ENCODE measurements at regions not wholly inside any gene's neighbourhood (a gene's known extent, or its start where the extent isn't known, plus 50 kb on each side); places are given as distances from the start of the nearest gene placed in this dataset.

- TF ChIP-seq GABPA (IDR thresholded peaks at IDR 0.05; ENCODE audit: low read depth) = no peak
- TF ChIP-seq SPI1 (IDR thresholded peaks at IDR 0.05; ENCODE audit: borderline replicate concordance, low read depth) = no peak
- no peak for TF ChIP-seq POLR2AphosphoS5 (IDR thresholded peaks at IDR 0.05; ENCODE audit: low read depth)
- TF ChIP-seq CTCF (IDR thresholded peaks at IDR 0.05; ENCODE audit: insufficient read depth, low read length) = no peak
- no peak for TF ChIP-seq REST (IDR thresholded peaks at IDR 0.05; ENCODE audit: insufficient replicate concordance, low read depth)
- no peak overlapping the region for H3K4me3 ChIP-seq (replicated peaks; ENCODE audit: insufficient read depth, low read length)
These were observed 103.5 kb upstream of the ATL2 start for GRCh38 chr2:38480617-38481016.

GRCh38 chr2:38477006-38477405 is 99.9 kb upstream of the ATL2 start:
- no peak for DNase-seq (ENCODE audit: low read depth in 1 of 2, low spot score in 1 of 2)
- Histone ChIP-seq H3K4me3 (replicated peaks; ENCODE audit: insufficient read depth, low read length) (no peak overlapping the region), H3K27ac (replicated peaks) (no peak overlapping the region), H3K27me3 (ENCODE audit: insufficient read depth, poor library complexity, severe bottlenecking) (no peaks in the 10 kb centered on the region)
- TF ChIP-seq CTCF (IDR thresholded peaks at IDR 0.05; ENCODE audit: insufficient read depth, low read length) (no peak), SPI1 (IDR thresholded peaks at IDR 0.05; ENCODE audit: borderline replicate concordance, low read depth) (no peak), POLR2AphosphoS5 (IDR thresholded peaks at IDR 0.05; ENCODE audit: low read depth) (no peak), GABPA (IDR thresholded peaks at IDR 0.05; ENCODE audit: low read depth) (no peak), REST (IDR thresholded peaks at IDR 0.05; ENCODE audit: insufficient replicate concordance, low read depth) (no peak)

More at GRCh38 chr2:38480617-38481016, 103.5 kb upstream of the ATL2 start:
- H3K27me3 ChIP-seq (ENCODE audit: insufficient read depth, poor library complexity, severe bottlenecking) = no peaks in the 10 kb centered on the region
- no peak for DNase-seq (ENCODE audit: low read depth in 1 of 2, low spot score in 1 of 2)
- no peak overlapping the region for H3K27ac ChIP-seq (replicated peaks)

GRCh38 chr2:38475567-38475881 is 98.5 kb upstream of the ATL2 start:
- no peak for TF ChIP-seq SPI1 (IDR thresholded peaks at IDR 0.05; ENCODE audit: borderline replicate concordance, low read depth)
- no peak for TF ChIP-seq CTCF (IDR thresholded peaks at IDR 0.05; ENCODE audit: insufficient read depth, low read length)
- TF ChIP-seq GABPA (IDR thresholded peaks at IDR 0.05; ENCODE audit: low read depth) = no peak
- TF ChIP-seq REST (IDR thresholded peaks at IDR 0.05; ENCODE audit: insufficient replicate concordance, low read depth) = no peak
- TF ChIP-seq POLR2AphosphoS5 (IDR thresholded peaks at IDR 0.05; ENCODE audit: low read depth) = no peak
- no peak overlapping the region for H3K4me3 ChIP-seq (replicated peaks; ENCODE audit: insufficient read depth, low read length)
- DNase-seq (ENCODE audit: low read depth in 1 of 2, low spot score in 1 of 2) = no peak
- no peak overlapping the region for H3K27ac ChIP-seq (replicated peaks)
- no peaks in the 10 kb centered on the region for H3K27me3 ChIP-seq (ENCODE audit: insufficient read depth, poor library complexity, severe bottlenecking)
